ENCODE measurements at regions not wholly inside any gene's neighbourhood (a gene's known extent, or its start where the extent isn't known, plus 50 kb on each side); places are given as distances from the start of the nearest gene placed in this dataset.

DNA sequence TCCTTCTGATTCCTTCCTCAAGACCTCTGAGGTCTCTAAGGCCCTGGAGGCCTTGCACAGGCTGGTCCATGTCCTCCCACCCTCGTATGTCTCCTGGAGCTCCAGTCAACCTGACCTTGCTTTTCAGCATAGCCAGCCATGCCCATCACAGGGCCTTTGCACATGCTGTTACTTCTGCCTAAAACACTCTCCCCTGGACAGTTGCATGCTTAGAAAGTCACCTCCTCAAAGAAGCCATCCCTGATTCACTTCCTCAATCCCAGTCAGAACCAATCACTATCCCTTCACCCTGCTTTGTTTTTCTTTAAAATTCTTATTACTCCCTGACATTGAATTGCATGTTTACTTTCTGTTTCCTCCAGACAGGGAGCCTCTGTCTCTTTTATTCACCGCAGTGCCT is 322.1 kb upstream of the CCL2 start:
- no peak overlapping the region for H3K4me3 ChIP-seq (ENCODE audit: low read depth, low read length, poor library complexity, severe bottlenecking)
- H3K36me3 ChIP-seq (ENCODE audit: insufficient read depth, low read length): no peaks in the 10 kb centered on the region
- no peaks in the 10 kb centered on the region for H3K9me2 ChIP-seq (ENCODE audit: low read depth, low read length)
- H4K20me1 ChIP-seq (ENCODE audit: insufficient read depth, low read length): no peaks in the 10 kb centered on the region
- H3K27me3 ChIP-seq (ENCODE audit: insufficient read depth, low read length): no peaks in the 10 kb centered on the region
- H3K27ac ChIP-seq (ENCODE audit: low read depth, low read length, poor library complexity, severe bottlenecking): no peak overlapping the region
- TF ChIP-seq, protein P1, sequence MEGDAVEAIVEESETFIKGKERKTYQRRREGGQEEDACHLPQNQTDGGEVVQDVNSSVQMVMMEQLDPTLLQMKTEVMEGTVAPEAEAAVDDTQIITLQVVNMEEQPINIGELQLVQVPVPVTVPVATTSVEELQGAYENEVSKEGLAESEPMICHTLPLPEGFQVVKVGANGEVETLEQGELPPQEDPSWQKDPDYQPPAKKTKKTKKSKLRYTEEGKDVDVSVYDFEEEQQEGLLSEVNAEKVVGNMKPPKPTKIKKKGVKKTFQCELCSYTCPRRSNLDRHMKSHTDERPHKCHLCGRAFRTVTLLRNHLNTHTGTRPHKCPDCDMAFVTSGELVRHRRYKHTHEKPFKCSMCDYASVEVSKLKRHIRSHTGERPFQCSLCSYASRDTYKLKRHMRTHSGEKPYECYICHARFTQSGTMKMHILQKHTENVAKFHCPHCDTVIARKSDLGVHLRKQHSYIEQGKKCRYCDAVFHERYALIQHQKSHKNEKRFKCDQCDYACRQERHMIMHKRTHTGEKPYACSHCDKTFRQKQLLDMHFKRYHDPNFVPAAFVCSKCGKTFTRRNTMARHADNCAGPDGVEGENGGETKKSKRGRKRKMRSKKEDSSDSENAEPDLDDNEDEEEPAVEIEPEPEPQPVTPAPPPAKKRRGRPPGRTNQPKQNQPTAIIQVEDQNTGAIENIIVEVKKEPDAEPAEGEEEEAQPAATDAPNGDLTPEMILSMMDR (IDR thresholded peaks at IDR 0.05; ENCODE audit: low read length): no peak
- no peak for TF ChIP-seq EZH2 (IDR thresholded peaks at IDR 0.05; ENCODE audit: borderline replicate concordance, low read length)
- H3K9ac ChIP-seq (ENCODE audit: low read length): no peak overlapping the region
- no peak overlapping the region for H2AFZ ChIP-seq (ENCODE audit: low read length)
- no peaks in the 10 kb centered on the region for H3K4me1 ChIP-seq (ENCODE audit: insufficient read depth, low read length, severe bottlenecking)
- H3F3A ChIP-seq (ENCODE audit: insufficient read depth, low read length): no peaks in the 10 kb centered on the region
- H3K79me2 ChIP-seq (ENCODE audit: insufficient read depth, low read length): no peaks in the 10 kb centered on the region
- no peak overlapping the region for H3K4me2 ChIP-seq (ENCODE audit: low read length)
- no peaks in the 10 kb centered on the region for H3K9me3 ChIP-seq (ENCODE audit: low read length)

DNA sequence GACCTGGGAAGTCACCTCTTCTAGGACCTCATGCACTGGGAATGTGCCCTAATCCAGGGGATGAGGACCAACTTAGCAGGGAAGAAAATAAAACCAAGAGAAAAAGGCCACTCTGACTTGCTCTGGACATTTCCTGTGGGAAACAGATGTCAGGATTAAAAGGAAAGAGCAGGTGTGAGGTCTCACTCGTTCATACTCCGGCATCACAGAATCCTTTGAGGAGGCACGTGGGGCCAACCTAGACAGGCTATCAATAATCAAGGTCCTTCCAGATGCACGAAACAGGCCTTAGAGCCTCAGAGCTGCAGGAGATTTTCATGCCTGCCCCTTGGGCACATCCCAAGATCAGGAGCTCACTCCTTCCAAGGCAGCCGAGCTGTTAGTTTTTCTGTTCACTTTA is 321.5 kb upstream of the CCL2 start:
- no peaks in the 10 kb centered on the region for H3K27me3 ChIP-seq (ENCODE audit: insufficient read depth, low read length)
- no peak overlapping the region for H3K9ac ChIP-seq (ENCODE audit: low read length)
- TF ChIP-seq, protein P1 (IDR thresholded peaks at IDR 0.05; ENCODE audit: low read length): no peak
- no peak for TF ChIP-seq EZH2 (IDR thresholded peaks at IDR 0.05; ENCODE audit: borderline replicate concordance, low read length)
- no peak overlapping the region for H3K27ac ChIP-seq (ENCODE audit: low read depth, low read length, poor library complexity, severe bottlenecking)
- no peak overlapping the region for H3K4me2 ChIP-seq (ENCODE audit: low read length)
- H3K9me3 ChIP-seq (ENCODE audit: low read length): no peaks in the 10 kb centered on the region
- no peaks in the 10 kb centered on the region for H3K36me3 ChIP-seq (ENCODE audit: insufficient read depth, low read length)
- no peak overlapping the region for H3K4me3 ChIP-seq (ENCODE audit: low read depth, low read length, poor library complexity, severe bottlenecking)
- no peaks in the 10 kb centered on the region for H3K4me1 ChIP-seq (ENCODE audit: insufficient read depth, low read length, severe bottlenecking)
- no peak overlapping the region for H2AFZ ChIP-seq (ENCODE audit: low read length)
- H3K9me2 ChIP-seq (ENCODE audit: low read depth, low read length): no peaks in the 10 kb centered on the region
- no peaks in the 10 kb centered on the region for H3F3A ChIP-seq (ENCODE audit: insufficient read depth, low read length)
- no peaks in the 10 kb centered on the region for H3K79me2 ChIP-seq (ENCODE audit: insufficient read depth, low read length)
- H4K20me1 ChIP-seq (ENCODE audit: insufficient read depth, low read length): no peaks in the 10 kb centered on the region

DNA sequence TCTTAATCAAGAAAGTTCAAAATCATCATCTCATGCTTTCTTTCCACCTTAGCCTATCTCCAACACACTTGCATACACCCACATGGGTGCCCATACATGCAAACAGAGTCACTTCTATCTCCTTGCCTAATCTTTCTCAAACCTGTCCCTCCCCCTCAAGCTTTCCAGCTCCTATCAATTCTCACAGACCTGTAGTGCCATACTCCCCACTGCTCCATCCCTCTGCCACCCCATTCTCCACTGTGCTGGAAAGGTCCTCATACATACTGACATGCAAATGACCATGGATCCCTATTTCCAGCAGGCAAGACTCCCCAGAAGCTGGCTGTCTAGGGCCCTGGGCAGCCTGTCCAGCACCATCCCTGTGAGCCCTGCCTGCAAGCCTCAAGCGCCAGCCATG is 320.4 kb upstream of the CCL2 start:
- Histone ChIP-seq H3F3A (ENCODE audit: insufficient read depth, low read length) (no peaks in the 10 kb centered on the region), H3K9me3 (ENCODE audit: low read length) (no peaks in the 10 kb centered on the region), H3K9ac (ENCODE audit: low read length) (no peak overlapping the region), H3K9me2 (ENCODE audit: low read depth, low read length) (no peaks in the 10 kb centered on the region), H3K27ac (ENCODE audit: low read depth, low read length, poor library complexity, severe bottlenecking) (no peak overlapping the region), H3K36me3 (ENCODE audit: insufficient read depth, low read length) (no peaks in the 10 kb centered on the region), H2AFZ (ENCODE audit: low read length) (no peak overlapping the region), H3K4me1 (ENCODE audit: insufficient read depth, low read length, severe bottlenecking) (no peaks in the 10 kb centered on the region), H4K20me1 (ENCODE audit: insufficient read depth, low read length) (no peaks in the 10 kb centered on the region), H3K4me2 (ENCODE audit: low read length) (no peak overlapping the region), H3K27me3 (ENCODE audit: insufficient read depth, low read length) (no peaks in the 10 kb centered on the region), H3K4me3 (ENCODE audit: low read depth, low read length, poor library complexity, severe bottlenecking) (no peak overlapping the region), H3K79me2 (ENCODE audit: insufficient read depth, low read length) (no peaks in the 10 kb centered on the region)
- TF ChIP-seq, protein P1 (IDR thresholded peaks at IDR 0.05; ENCODE audit: low read length): no peak
- TF ChIP-seq EZH2 (IDR thresholded peaks at IDR 0.05; ENCODE audit: borderline replicate concordance, low read length): no peak
